GM12873 (cell line): ENCODE measurements at regions not wholly inside any gene's neighbourhood (a gene's known extent, or its start where the extent isn't known, plus 50 kb on each side); places are given as distances from the start of the nearest gene placed in this dataset.

Experiments
- CTCF ChIP-seq: IDR thresholded peaks from 2 replicates; pipeline ENCODE4 v1.5.1; 2012; ENCODE audit warnings: low read depth, mild to moderate bottlenecking, moderate library complexity, low read length, control low read depth; ENCODE audit not compliant: insufficient read depth; ENCODE audit errors: missing control alignments

- no peak for TF ChIP-seq CTCF
These were observed 153.4 kb downstream of the TMEM18 start for GRCh38 chr2:523698-524270.

GRCh38 chr2:522776-523175 is 154.4 kb downstream of the TMEM18 start:
- no peak for TF ChIP-seq CTCF

GRCh38 chr2:521853-522530 is 155.2 kb downstream of the TMEM18 start:
- no peak for TF ChIP-seq CTCF

- no peak for TF ChIP-seq CTCF
These were observed 156.4 kb downstream of the TMEM18 start for GRCh38 chr2:520663-521340.

GRCh38 chr2:516944-517343 is 160.3 kb downstream of the TMEM18 start:
- TF ChIP-seq CTCF = no peak

GRCh38 chr2:516131-516530 is 161.1 kb downstream of the TMEM18 start:
- no peak for TF ChIP-seq CTCF

GRCh38 chr2:515441-516127 is 161.6 kb downstream of the TMEM18 start:
- TF ChIP-seq CTCF = no peak
